Psoas muscle (tissue), 7 donors: ENCODE measurements at regions not wholly inside any gene's neighbourhood (a gene's known extent, or its start where the extent isn't known, plus 50 kb on each side); places are given as distances from the start of the nearest gene placed in this dataset.

Experiments
- ATAC-seq, 4 donors: fragments of 200-7000 bp; cut with Tn5 transposase; one replicate each; pipeline ENCODE4 v1.9.1; 2020; ENCODE audit warnings: moderate library complexity in 3 of 4, mild to moderate bottlenecking in 2 of 4
- DNase-seq, 2 donors: peaks; one replicate each; pipeline ENCODE4 v3.0.0-alpha.2; 2020
- H3K27ac ChIP-seq: fragments of 200-600 bp; one replicate; pipeline ENCODE4 v1.8.0; 2022
- H3K27me3 ChIP-seq, 3 donors: fragments of 200-600 bp in 1 of 3; one replicate each; pipeline versions ENCODE4 v1.6.1 to v1.8.0; 2013 to 2022; ENCODE audit warnings: low read length in 2 of 3, mild to moderate bottlenecking in 2 of 3, moderate library complexity in 1 of 3; ENCODE audit not compliant: insufficient read depth in 3 of 3
- H3K36me3 ChIP-seq, 2 donors: fragments of 200-600 bp in 1 of 2; one replicate each; pipeline versions ENCODE4 v1.6.1 to v1.8.0; 2013 to 2022; ENCODE audit warnings: low read depth in 1 of 2, mild to moderate bottlenecking in 1 of 2, moderate library complexity in 1 of 2; ENCODE audit not compliant: insufficient read depth in 1 of 2
- H3K4me1 ChIP-seq: fragments of 200-600 bp; one replicate; pipeline ENCODE4 v1.8.0; 2022
- H3K4me3 ChIP-seq: fragments of 200-600 bp; one replicate; pipeline ENCODE4 v1.8.0; 2022; ENCODE audit warnings: mild to moderate bottlenecking
- H3K9me3 ChIP-seq: fragments of 200-600 bp; one replicate; pipeline ENCODE4 v1.8.0; 2022
- WGBS, 3 donors: extraction: QIAGEN DNeasy Blood & Tissue Kit; methylation state at CpG; one replicate each; pipeline versions ENCODE4 v1.1.6 to v1.1.7; 2013; 5-methylcytosine and 5-hydroxymethylcytosine counted together
- intact Hi-C, 2 donors: fragments of 100-400 bp; cut with DNase I; formaldehyde crosslinking; loops; one replicate each; pipeline versions ENCODE4 v1.11.0 to v1.14.2; 2022
- TF ChIP-seq, protein P1 (sequence below): fragments of 200-600 bp; IDR thresholded peaks from one replicate; pipeline ENCODE4 v1.8.0; 2022; ENCODE audit warnings: antibody characterized with exemption
- donor health status: healthy with polysubstance abuse.
- donor health status: DM: no; HTN: no; CAD: no; lungs with moderate emphysema.
- donor health status: Bipolar disorder and iron deficiency.
- donor health status: healthy.
- donor health status: DM: yes; HTN: yes; CAD: no.
- donor health status: DM: no; HTN: no; CAD: no.
- donor health status: DM: yes; HTN: yes; CAD: no.

DNA sequence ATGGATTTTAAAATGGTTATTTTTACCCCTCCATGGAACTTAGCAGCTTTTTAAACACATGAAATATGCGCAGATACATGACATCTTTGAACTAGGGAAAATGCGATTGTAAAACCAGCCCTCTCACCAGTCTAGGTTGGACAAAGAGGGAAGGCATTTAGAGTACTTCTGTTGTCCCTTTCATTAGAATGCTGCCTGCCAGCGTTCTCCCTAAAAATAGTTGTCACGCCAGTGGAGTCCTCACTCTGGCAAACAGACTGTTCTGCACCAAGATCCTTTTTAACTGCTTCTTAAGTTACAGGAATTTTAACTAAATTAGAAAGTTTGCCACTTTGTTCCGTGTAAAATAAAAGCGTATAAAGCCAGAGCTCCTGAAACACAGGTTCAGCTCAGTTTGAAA, 295.3 kb downstream of the VPS13C start:
- Histone ChIP-seq H3K9me3 (no peaks in the 10 kb centered on the region), H3K36me3 (no peaks in the 10 kb centered on the region), H3K4me1 (peaks cover 17% of the 10 kb centered on the region), H3K27me3 (no peaks in the 10 kb centered on the region), H3K27ac (no peak overlapping the region), H3K4me3 (peak overlapping the region; percentile 26)
- peak in 2 of 4 donors; percentile 63 to 66 for ATAC-seq
- no peak for DNase-seq
- 25 to 44% (median 30%) methylated on average over 6 of the region's 6 CpGs for WGBS, 3 donors
- intact Hi-C loops: no loop called here
- TF ChIP-seq, protein P1, sequence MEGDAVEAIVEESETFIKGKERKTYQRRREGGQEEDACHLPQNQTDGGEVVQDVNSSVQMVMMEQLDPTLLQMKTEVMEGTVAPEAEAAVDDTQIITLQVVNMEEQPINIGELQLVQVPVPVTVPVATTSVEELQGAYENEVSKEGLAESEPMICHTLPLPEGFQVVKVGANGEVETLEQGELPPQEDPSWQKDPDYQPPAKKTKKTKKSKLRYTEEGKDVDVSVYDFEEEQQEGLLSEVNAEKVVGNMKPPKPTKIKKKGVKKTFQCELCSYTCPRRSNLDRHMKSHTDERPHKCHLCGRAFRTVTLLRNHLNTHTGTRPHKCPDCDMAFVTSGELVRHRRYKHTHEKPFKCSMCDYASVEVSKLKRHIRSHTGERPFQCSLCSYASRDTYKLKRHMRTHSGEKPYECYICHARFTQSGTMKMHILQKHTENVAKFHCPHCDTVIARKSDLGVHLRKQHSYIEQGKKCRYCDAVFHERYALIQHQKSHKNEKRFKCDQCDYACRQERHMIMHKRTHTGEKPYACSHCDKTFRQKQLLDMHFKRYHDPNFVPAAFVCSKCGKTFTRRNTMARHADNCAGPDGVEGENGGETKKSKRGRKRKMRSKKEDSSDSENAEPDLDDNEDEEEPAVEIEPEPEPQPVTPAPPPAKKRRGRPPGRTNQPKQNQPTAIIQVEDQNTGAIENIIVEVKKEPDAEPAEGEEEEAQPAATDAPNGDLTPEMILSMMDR: no peak

DNA sequence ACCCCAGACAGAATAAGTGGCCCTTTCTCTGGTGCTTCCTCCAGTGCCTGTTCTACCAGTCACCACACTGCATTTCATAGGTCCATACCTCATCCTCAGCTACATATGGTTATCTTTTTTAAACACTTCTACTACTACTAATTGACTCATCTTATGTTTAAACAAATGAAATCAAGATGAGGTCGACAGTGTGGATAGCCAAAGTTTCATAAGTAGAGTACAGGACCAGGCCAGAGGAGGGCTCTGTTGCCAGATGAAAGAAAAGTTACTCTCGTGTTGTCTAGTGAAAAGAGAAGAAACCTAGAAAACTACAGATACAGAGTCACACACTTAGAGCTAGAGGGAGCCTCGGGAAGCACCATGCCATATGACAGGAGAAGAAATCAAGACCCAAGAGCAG, 296.1 kb downstream of the VPS13C start:
- peaks cover 13% of the 10 kb centered on the region for H3K4me1 ChIP-seq
- H3K36me3 ChIP-seq: no peaks in the 10 kb centered on the region
- H3K9me3 ChIP-seq: no peaks in the 10 kb centered on the region
- H3K27ac ChIP-seq: no peak overlapping the region
- ATAC-seq (peak in 2 of 4 donors; percentile 7), DNase-seq (no peak)
- intact Hi-C loops: no loop called here
- whole genome bisulfite sequencing, 3 donors: 61 to 73% (median 61%) methylated on average over 3 of the region's 3 CpGs
- H3K4me3 ChIP-seq: no peak overlapping the region
- TF ChIP-seq, protein P1: no peak
- H3K27me3 ChIP-seq: no peaks in the 10 kb centered on the region

DNA sequence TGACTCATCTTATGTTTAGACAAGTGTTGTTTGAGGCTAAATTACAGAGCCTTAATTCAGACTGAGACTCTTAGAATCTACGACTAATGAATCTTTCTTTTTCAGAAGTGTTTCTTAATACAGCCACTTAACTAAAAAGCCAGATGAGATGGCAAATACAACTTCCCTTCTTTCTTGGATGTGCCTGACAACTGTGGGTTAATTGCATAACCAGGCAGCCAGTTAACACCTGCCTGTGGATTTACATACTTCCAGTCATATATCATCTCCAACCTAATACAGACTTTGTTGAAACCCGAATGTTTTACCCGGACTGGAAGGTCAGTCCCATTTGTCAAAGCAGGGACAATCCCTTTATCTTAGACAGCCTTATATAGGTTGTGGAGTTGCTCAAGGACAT, 297.6 kb downstream of the VPS13C start:
- WGBS, 3 donors: 60 to 70% (median 66%) methylated on average over 3 of the region's 3 CpGs
- DNase-seq (no peak), ATAC-seq (no peak)
- intact Hi-C loops: no loop called here
- H3K9me3 ChIP-seq: no peaks in the 10 kb centered on the region
- no peaks in the 10 kb centered on the region for H3K36me3 ChIP-seq
- no peak overlapping the region for H3K27ac ChIP-seq
- TF ChIP-seq, protein P1: no peak
- peaks cover 13% of the 10 kb centered on the region for H3K4me1 ChIP-seq
- H3K4me3 ChIP-seq: no peak overlapping the region
- H3K27me3 ChIP-seq: no peaks in the 10 kb centered on the region

DNA sequence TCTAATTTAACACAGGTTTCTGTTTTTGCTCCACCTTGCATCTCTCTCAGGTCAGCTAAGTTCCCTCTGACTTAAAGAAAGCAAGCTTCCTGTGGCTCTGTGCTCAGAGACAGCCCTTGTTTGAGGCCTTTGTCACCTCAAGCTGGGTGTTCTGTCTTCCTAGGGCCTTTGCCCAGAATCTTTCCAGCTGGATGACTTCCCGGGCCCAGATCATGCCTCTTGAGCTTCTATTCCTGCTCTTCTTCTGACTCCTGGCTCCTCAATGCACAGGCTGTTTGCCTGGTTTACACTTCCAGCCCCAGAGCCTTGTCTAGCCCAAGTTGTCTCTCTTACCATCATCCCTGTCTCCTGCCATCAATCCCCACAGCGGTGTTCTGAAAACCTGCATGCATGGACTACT, 300.6 kb downstream of the VPS13C start:
- DNase-seq (no peak), ATAC-seq (peak in 3 of 4 donors; percentile 27 to 70 (median 27))
- Histone ChIP-seq H3K4me1 (peaks cover 3% of the 10 kb centered on the region), H3K27me3 (no peaks in the 10 kb centered on the region), H3K36me3 (no peaks in the 10 kb centered on the region), H3K4me3 (no peak overlapping the region), H3K9me3 (no peaks in the 10 kb centered on the region), H3K27ac (no peak overlapping the region)
- intact Hi-C loops: no loop called here
- WGBS, 3 donors: 24 to 83% (median 30%) methylated on average over 2 of the region's 2 CpGs
- TF ChIP-seq, protein P1: no peak

DNA sequence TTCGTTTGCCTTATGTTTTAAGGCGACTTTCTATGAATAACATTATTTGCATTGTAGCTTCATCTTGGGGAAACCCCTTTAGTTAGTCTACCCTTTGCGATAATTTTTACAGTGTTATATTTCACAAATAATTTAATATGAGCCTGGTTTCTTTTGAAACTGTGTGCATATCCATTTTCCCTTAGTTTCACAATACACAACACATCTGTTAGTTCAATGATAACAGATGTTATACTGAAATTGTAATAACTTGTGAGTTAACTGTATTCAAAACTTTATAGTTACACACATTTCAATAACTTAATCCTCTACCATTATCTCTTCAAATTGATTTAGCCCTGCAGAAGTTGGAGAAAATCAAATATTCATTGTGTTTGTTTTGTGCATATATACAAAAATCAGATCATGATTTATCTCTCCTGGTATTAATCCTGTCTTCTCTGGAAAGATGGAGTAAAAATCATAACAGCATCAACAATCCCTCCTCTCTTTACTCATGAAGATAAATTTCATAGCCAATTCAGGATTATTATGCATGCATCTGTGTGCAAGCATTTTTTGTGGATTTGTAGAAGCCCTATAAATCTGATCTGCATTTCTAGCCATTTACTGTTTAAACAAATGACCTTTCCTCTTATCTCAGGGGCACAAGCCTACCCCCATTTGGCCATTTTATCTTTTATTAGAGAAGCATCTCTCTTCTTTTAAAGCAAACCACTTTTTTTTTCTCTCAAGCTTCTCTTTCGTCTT, 304.0 kb downstream of the VPS13C start:
- WGBS, 3 donors: 83 to 87% (median 83%) methylated on average over 4 of the region's 4 CpGs
- Histone ChIP-seq H3K27ac (no peak overlapping the region), H3K9me3 (no peaks in the 10 kb centered on the region), H3K27me3 (no peaks in the 10 kb centered on the region), H3K4me3 (no peak overlapping the region), H3K36me3 (no peaks in the 10 kb centered on the region), H3K4me1 (no peaks in the 10 kb centered on the region)
- intact Hi-C loops: no loop called here
- ATAC-seq: no peak
- TF ChIP-seq, protein P1: no peak
- DNase-seq: no peak
